OCI-LY1 (cell line): ENCODE measurements at regions not wholly inside any gene's neighbourhood (a gene's known extent, or its start where the extent isn't known, plus 50 kb on each side); places are given as distances from the start of the nearest gene placed in this dataset.

ENCODE experiments used
- H2AFZ ChIP-seq: fragments of 200-600 bp; sonication (generic), shearing (Covaris generic); 2 replicates; pipeline ENCODE4 v1.6.0; 2014; ENCODE audit warnings: antibody characterized with exemption, mild to moderate bottlenecking, low read length
- H3F3A ChIP-seq: fragments of 200-600 bp; sonication (generic), shearing (Covaris generic); 2 replicates; pipeline ENCODE4 v1.6.0; 2014; ENCODE audit warnings: mild to moderate bottlenecking, antibody characterized with exemption, low read length, moderate library complexity; ENCODE audit not compliant: insufficient read depth
- H3K27ac ChIP-seq: fragments of 200-600 bp; sonication (generic); 2 replicates; pipeline ENCODE4 v1.5.1; 2014; ENCODE audit warnings: low read length, mixed run types, mild to moderate bottlenecking, low read depth; ENCODE audit not compliant: poor library complexity, severe bottlenecking
- H3K27me3 ChIP-seq: fragments of 200-600 bp; sonication (generic); 2 replicates; pipeline ENCODE4 v1.6.0; 2014; ENCODE audit warnings: antibody characterized with exemption, mild to moderate bottlenecking, low read length, moderate library complexity; ENCODE audit not compliant: insufficient read depth
- H3K36me3 ChIP-seq: fragments of 200-600 bp; sonication (generic); 2 replicates; pipeline ENCODE4 v1.6.1; 2014; ENCODE audit warnings: mild to moderate bottlenecking, antibody characterized with exemption, low read length, moderate library complexity, mixed read lengths; ENCODE audit not compliant: insufficient read depth
- H3K4me1 ChIP-seq: fragments of 200-600 bp; sonication (generic); 2 replicates; pipeline ENCODE4 v1.5.1; 2014; ENCODE audit warnings: mild to moderate bottlenecking, low read length, moderate library complexity; ENCODE audit not compliant: insufficient read depth, severe bottlenecking
- H3K4me2 ChIP-seq: fragments of 200-600 bp; sonication (generic), shearing (Covaris generic); 2 replicates; pipeline ENCODE4 v1.6.1; 2014; ENCODE audit warnings: low read length
- H3K4me3 ChIP-seq: fragments of 200-600 bp; sonication (generic); 2 replicates; pipeline ENCODE4 v1.5.1; 2014; ENCODE audit warnings: low read length, low read depth, mild to moderate bottlenecking, mixed read lengths; ENCODE audit not compliant: poor library complexity, severe bottlenecking
- H3K79me2 ChIP-seq: fragments of 200-600 bp; shearing (Covaris generic); 2 replicates; pipeline ENCODE4 v1.6.1; 2016; ENCODE audit warnings: mixed run types, low read length, mixed read lengths; ENCODE audit not compliant: insufficient read depth
- H3K9ac ChIP-seq: fragments of 200-600 bp; sonication (generic), shearing (Covaris generic); 2 replicates; pipeline ENCODE4 v1.6.1; 2014; ENCODE audit warnings: mild to moderate bottlenecking, low read length, mixed read lengths
- H3K9me2 ChIP-seq: fragments of 200-600 bp; sonication (generic), shearing (Covaris generic); 2 replicates; pipeline ENCODE4 v1.6.1; 2014; ENCODE audit warnings: low read depth, mild to moderate bottlenecking, low read length, mixed read lengths
- H3K9me3 ChIP-seq: fragments of 200-600 bp; shearing (Covaris generic); 2 replicates; pipeline ENCODE4 v1.6.1; 2014; ENCODE audit warnings: low read length, mixed read lengths
- H4K20me1 ChIP-seq: fragments of 200-600 bp; sonication (generic), shearing (Covaris generic); 2 replicates; pipeline ENCODE4 v1.6.0; 2016; ENCODE audit warnings: mild to moderate bottlenecking, low read length; ENCODE audit not compliant: insufficient read depth
- EZH2 ChIP-seq: fragments of 200-600 bp; sonication (generic), shearing (Covaris generic); IDR thresholded peaks from 2 replicates; pipeline ENCODE4 v1.8.0; 2017; ENCODE audit warnings: borderline replicate concordance, mixed run types, mild to moderate bottlenecking, antibody characterized with exemption, low read length, moderate library complexity, mixed read lengths
- TF ChIP-seq, protein P1 (sequence below): fragments of 200-600 bp; sonication (generic), shearing (Covaris generic); IDR thresholded peaks from 2 replicates; pipeline ENCODE4 v1.5.1; 2017; ENCODE audit warnings: mild to moderate bottlenecking, antibody characterized with exemption, low read length, moderate library complexity, mixed read lengths

- Histone ChIP-seq H3K4me1 (peaks cover 15% of the 10 kb centered on the region), H3K4me2 (no peak overlapping the region), H3K27ac (no peak overlapping the region), H3K79me2 (no peaks in the 10 kb centered on the region), H2AFZ (peak overlapping the region; percentile 90; the same call in 1 of the 2 replicates), H3F3A (no peaks in the 10 kb centered on the region), H4K20me1 (no peaks in the 10 kb centered on the region), H3K27me3 (no peaks in the 10 kb centered on the region), H3K9ac (no peak overlapping the region), H3K4me3 (no peak overlapping the region), H3K9me2 (no peaks in the 10 kb centered on the region), H3K9me3 (no peaks in the 10 kb centered on the region), H3K36me3 (no peaks in the 10 kb centered on the region)
- TF ChIP-seq, protein P1, sequence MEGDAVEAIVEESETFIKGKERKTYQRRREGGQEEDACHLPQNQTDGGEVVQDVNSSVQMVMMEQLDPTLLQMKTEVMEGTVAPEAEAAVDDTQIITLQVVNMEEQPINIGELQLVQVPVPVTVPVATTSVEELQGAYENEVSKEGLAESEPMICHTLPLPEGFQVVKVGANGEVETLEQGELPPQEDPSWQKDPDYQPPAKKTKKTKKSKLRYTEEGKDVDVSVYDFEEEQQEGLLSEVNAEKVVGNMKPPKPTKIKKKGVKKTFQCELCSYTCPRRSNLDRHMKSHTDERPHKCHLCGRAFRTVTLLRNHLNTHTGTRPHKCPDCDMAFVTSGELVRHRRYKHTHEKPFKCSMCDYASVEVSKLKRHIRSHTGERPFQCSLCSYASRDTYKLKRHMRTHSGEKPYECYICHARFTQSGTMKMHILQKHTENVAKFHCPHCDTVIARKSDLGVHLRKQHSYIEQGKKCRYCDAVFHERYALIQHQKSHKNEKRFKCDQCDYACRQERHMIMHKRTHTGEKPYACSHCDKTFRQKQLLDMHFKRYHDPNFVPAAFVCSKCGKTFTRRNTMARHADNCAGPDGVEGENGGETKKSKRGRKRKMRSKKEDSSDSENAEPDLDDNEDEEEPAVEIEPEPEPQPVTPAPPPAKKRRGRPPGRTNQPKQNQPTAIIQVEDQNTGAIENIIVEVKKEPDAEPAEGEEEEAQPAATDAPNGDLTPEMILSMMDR: no peak
- no peak for TF ChIP-seq EZH2
Measured at GRCh38 chr9:7967093-7967827, 167.7 kb upstream of the DMAC1 start.

DNA sequence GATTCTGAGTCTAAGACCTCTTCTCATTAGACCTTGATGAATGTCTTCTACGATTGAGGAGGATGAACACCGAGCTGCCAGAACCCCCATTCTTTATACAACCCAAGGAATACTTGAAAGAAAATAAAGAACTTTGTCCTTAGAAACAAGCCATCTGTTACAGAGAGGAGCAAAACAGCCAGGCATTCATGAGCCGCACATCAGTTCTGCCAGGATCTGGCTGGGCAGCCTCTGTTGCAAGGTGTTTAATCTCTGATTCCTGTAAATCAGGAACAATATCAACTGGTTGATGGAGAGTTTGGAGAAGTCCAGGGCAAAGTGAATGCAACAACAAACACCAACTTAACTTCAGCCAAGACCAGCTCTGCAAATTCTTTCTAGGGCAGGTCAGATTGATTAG is 165.5 kb upstream of the DMAC1 start:
- no peak for TF ChIP-seq EZH2
- TF ChIP-seq, protein P1: no peak
- Histone ChIP-seq H3K27ac (no peak overlapping the region), H3K9ac (no peak overlapping the region), H3K4me3 (no peak overlapping the region), H3F3A (no peaks in the 10 kb centered on the region), H3K27me3 (no peaks in the 10 kb centered on the region), H4K20me1 (no peaks in the 10 kb centered on the region), H3K79me2 (no peaks in the 10 kb centered on the region), H3K4me2 (no peak overlapping the region), H3K9me2 (no peaks in the 10 kb centered on the region), H2AFZ (no peak overlapping the region), H3K36me3 (no peaks in the 10 kb centered on the region), H3K4me1 (peaks cover 10% of the 10 kb centered on the region), H3K9me3 (no peaks in the 10 kb centered on the region)

DNA sequence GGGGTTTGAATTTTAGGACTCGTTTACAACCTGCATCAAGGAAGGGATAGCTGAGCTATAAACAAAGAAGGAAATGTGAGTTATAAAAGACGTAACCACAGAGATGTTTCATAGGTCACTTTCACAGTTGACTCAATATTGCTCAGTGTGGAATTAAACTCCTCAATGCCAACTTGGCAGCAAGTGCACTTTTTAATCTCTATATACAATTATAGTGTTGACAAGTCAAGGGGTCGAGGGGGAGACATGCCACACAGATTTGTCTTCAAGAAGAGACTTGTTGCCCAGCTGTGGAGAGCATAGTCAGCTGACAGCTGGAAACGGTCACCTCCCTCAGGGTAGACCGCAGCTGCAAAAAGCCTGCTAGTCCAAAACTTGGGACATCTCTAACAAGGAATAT is 163.4 kb upstream of the DMAC1 start:
- no peaks in the 10 kb centered on the region for H3K36me3 ChIP-seq
- H3K9me3 ChIP-seq: no peaks in the 10 kb centered on the region
- TF ChIP-seq EZH2: no peak
- TF ChIP-seq, protein P1: no peak
- peaks cover 18% of the 10 kb centered on the region for H3K4me1 ChIP-seq
- no peaks in the 10 kb centered on the region for H3K79me2 ChIP-seq
- no peaks in the 10 kb centered on the region for H4K20me1 ChIP-seq
- H3K9me2 ChIP-seq: no peaks in the 10 kb centered on the region
- no peak overlapping the region for H3K4me2 ChIP-seq
- H3K27me3 ChIP-seq: no peaks in the 10 kb centered on the region
- no peak overlapping the region for H3K9ac ChIP-seq
- H2AFZ ChIP-seq: 0 out of 2 replicates have a peak overlapping the region, but pooled peaks have one; percentile 51
- H3K27ac ChIP-seq: no peak overlapping the region
- no peak overlapping the region for H3K4me3 ChIP-seq
- H3F3A ChIP-seq: no peaks in the 10 kb centered on the region
